ENCODE measurements at regions not wholly inside any gene's neighbourhood (a gene's known extent, or its start where the extent isn't known, plus 50 kb on each side); places are given as distances from the start of the nearest gene placed in this dataset.

DNA sequence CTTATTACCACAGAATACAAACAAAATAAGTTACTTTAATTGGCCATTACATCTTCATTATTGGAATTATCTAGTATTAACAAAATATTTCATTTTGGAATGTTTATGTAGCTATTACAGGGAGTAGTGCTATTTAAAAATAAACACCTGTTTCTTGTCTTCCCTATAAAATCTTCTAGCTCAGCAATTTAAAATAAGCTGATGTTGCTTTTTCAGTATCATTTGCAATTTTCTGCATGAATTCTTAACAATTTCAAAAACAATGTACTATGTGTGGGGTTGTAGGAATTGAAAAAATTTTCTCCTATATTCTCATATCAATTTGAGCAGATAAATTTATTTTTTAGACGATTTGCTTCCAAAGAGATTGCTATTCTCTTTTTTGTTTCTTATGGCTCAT lies 1251.3 kb upstream of the CRIM1 start:
- no peak overlapping the region for H3K4me3 Mint-ChIP-seq
- Histone ChIP-seq H4K20me1 (ENCODE audit: insufficient read depth, low read length) (no peaks in the 10 kb centered on the region), H3K27ac (ENCODE audit: low read depth in 1 of 2, low read length in 2 of 2) (no peak overlapping the region), H3K9ac (ENCODE audit: insufficient read depth, low read length, poor library complexity, severe bottlenecking) (no peak overlapping the region), H3K36me3 (replicated peaks in 1 of 2; ENCODE audit: control insufficient read depth in 1 of 2, insufficient read depth in 2 of 2, low read length in 2 of 2) (no peaks in the 10 kb centered on the region), H2AFZ (ENCODE audit: insufficient read depth, low read depth, low read length, poor library complexity, severe bottlenecking) (no peak overlapping the region), H3K4me2 (replicated peaks; ENCODE audit: extremely low read depth, low read length, poor library complexity, severe bottlenecking) (no peak overlapping the region), H3K4me3 (replicated peaks in 1 of 3; ENCODE audit: low read depth in 2 of 3, low read length in 3 of 3) (no peak overlapping the region), H3K79me2 (ENCODE audit: insufficient read depth, low read length) (no peaks in the 10 kb centered on the region), H3K27me3 (ENCODE audit: control insufficient read depth in 2 of 2, insufficient read depth in 2 of 2, low read length in 2 of 2) (no peaks in the 10 kb centered on the region), H3K9me3 (replicated peaks in 1 of 2; ENCODE audit: control insufficient read depth in 1 of 2, insufficient read depth in 1 of 2, low read length in 2 of 2) (no peaks in the 10 kb centered on the region), H3K4me1 (ENCODE audit: control insufficient read depth in 1 of 2, insufficient read depth in 2 of 2, low read length in 2 of 2) (no peaks in the 10 kb centered on the region)
- intact Hi-C loops (cut with micrococcal nuclease) = no loop called here
- H3K36me3 Mint-ChIP-seq = no peaks in the 10 kb centered on the region
- DNase-seq = no peak
- peaks cover 0 to 4% (median 1%) of the 10 kb centered on the region in 7 donors for H3K9me3 Mint-ChIP-seq
- no peaks in the 10 kb centered on the region for H3K27me3 Mint-ChIP-seq (ENCODE audit: low read depth in 3 of 3)
- no peak overlapping the region for H3K27ac Mint-ChIP-seq
- no peaks in the 10 kb centered on the region for H3K4me1 Mint-ChIP-seq
- WGBS (ENCODE audit: insufficient coverage) = no CpG with 5 or more reads among the region's 1 CpG
- TF ChIP-seq, protein P1, sequence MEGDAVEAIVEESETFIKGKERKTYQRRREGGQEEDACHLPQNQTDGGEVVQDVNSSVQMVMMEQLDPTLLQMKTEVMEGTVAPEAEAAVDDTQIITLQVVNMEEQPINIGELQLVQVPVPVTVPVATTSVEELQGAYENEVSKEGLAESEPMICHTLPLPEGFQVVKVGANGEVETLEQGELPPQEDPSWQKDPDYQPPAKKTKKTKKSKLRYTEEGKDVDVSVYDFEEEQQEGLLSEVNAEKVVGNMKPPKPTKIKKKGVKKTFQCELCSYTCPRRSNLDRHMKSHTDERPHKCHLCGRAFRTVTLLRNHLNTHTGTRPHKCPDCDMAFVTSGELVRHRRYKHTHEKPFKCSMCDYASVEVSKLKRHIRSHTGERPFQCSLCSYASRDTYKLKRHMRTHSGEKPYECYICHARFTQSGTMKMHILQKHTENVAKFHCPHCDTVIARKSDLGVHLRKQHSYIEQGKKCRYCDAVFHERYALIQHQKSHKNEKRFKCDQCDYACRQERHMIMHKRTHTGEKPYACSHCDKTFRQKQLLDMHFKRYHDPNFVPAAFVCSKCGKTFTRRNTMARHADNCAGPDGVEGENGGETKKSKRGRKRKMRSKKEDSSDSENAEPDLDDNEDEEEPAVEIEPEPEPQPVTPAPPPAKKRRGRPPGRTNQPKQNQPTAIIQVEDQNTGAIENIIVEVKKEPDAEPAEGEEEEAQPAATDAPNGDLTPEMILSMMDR (IDR thresholded peaks at IDR 0.05) = no peak

DNA sequence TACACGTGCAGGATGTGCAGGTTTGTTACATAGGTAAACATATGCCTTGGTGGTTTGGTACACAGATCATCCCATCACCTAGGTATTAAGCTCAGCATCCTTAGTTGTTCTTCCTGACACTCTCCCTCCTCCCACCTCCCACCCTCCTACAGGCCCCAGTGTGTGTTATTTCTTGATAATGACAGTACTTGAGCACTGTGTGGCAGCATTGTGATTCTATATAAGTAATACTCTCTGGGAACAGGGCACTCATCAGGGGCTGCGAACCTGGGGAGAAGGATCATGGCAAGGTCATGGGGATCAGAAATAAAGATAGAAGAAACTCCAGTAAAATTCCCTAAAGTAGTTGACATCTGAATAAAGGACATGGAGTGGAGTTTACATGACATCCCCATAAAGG lies 1256.2 kb upstream of the CRIM1 start:
- no peak overlapping the region for H3K9ac ChIP-seq (ENCODE audit: insufficient read depth, low read length, poor library complexity, severe bottlenecking)
- Mint-ChIP-seq H3K9me3 (peaks cover 0 to 2% (median 0%) of the 10 kb centered on the region in 7 donors), H3K36me3 (no peaks in the 10 kb centered on the region), H3K27me3 (ENCODE audit: low read depth in 3 of 3) (no peaks in the 10 kb centered on the region), H3K4me1 (no peaks in the 10 kb centered on the region), H3K4me3 (no peak overlapping the region), H3K27ac (no peak overlapping the region)
- no peaks in the 10 kb centered on the region for H3K79me2 ChIP-seq (ENCODE audit: insufficient read depth, low read length)
- H3K4me3 ChIP-seq (replicated peaks in 1 of 3; ENCODE audit: low read depth in 2 of 3, low read length in 3 of 3) = no peak overlapping the region
- H3K27ac ChIP-seq (ENCODE audit: low read depth in 1 of 2, low read length in 2 of 2) = no peak overlapping the region
- WGBS (ENCODE audit: insufficient coverage) = no CpG with 5 or more reads among the region's 2 CpGs
- DNase-seq = no peak
- H3K4me1 ChIP-seq (ENCODE audit: control insufficient read depth in 1 of 2, insufficient read depth in 2 of 2, low read length in 2 of 2) = no peaks in the 10 kb centered on the region
- H2AFZ ChIP-seq (ENCODE audit: insufficient read depth, low read depth, low read length, poor library complexity, severe bottlenecking) = no peak overlapping the region
- no peaks in the 10 kb centered on the region for H3K9me3 ChIP-seq (replicated peaks in 1 of 2; ENCODE audit: control insufficient read depth in 1 of 2, insufficient read depth in 1 of 2, low read length in 2 of 2)
- no peaks in the 10 kb centered on the region for H3K36me3 ChIP-seq (replicated peaks in 1 of 2; ENCODE audit: control insufficient read depth in 1 of 2, insufficient read depth in 2 of 2, low read length in 2 of 2)
- no peaks in the 10 kb centered on the region for H4K20me1 ChIP-seq (ENCODE audit: insufficient read depth, low read length)
- H3K4me2 ChIP-seq (replicated peaks; ENCODE audit: extremely low read depth, low read length, poor library complexity, severe bottlenecking) = no peak overlapping the region
- intact Hi-C loops (cut with micrococcal nuclease) = no loop called here
- TF ChIP-seq, protein P1 (IDR thresholded peaks at IDR 0.05) = no peak
- H3K27me3 ChIP-seq (ENCODE audit: control insufficient read depth in 2 of 2, insufficient read depth in 2 of 2, low read length in 2 of 2) = no peaks in the 10 kb centered on the region

All from CD14-positive monocyte (primary cell).